Neural cell (in vitro differentiated cells): ENCODE measurements at regions not wholly inside any gene's neighbourhood (a gene's known extent, or its start where the extent isn't known, plus 50 kb on each side); places are given as distances from the start of the nearest gene placed in this dataset.

ENCODE experiments used
- H2AFZ ChIP-seq: fragments of 200-600, 300-800 bp; sonication (generic), shearing (Covaris generic); 2 replicates; pipeline ENCODE4 v1.6.0; 2014; ENCODE audit warnings: low read depth, mild to moderate bottlenecking, antibody characterized with exemption, low read length, moderate library complexity
- H3F3A ChIP-seq: fragments of 200-600 bp; shearing (Covaris generic); 2 replicates; pipeline ENCODE4 v1.6.1; 2016; ENCODE audit warnings: mild to moderate bottlenecking, moderate library complexity, mixed read lengths, antibody characterized with exemption, low read length; ENCODE audit not compliant: insufficient read depth, poor library complexity, severe bottlenecking
- H3K27ac ChIP-seq: fragments of 200-600, 300-800 bp; sonication (generic), shearing (Covaris generic); 2 replicates; pipeline ENCODE4 v1.5.1; 2014; ENCODE audit warnings: mild to moderate bottlenecking, low read length, moderate library complexity
- H3K27me3 ChIP-seq: fragments of 300-800, 200-600 bp; sonication (generic), shearing (Covaris generic); 2 replicates; pipeline ENCODE4 v1.6.0; 2014; ENCODE audit warnings: mild to moderate bottlenecking, low read depth, low read length, moderate library complexity; ENCODE audit not compliant: insufficient read depth
- H3K36me3 ChIP-seq: fragments of 300-800, 200-600 bp; sonication (generic), shearing (Covaris generic); 2 replicates; pipeline ENCODE4 v1.5.1; 2014; ENCODE audit warnings: mild to moderate bottlenecking, antibody characterized with exemption, low read length, moderate library complexity; ENCODE audit not compliant: insufficient read depth
- H3K4me2 ChIP-seq: fragments of 300-800, 200-600 bp; sonication (generic), shearing (Covaris generic); 2 replicates; pipeline ENCODE4 v1.6.0; 2014; ENCODE audit warnings: mild to moderate bottlenecking, low read length
- H3K4me3 ChIP-seq: fragments of 300-800, 200-600 bp; sonication (generic), shearing (Covaris generic); 2 replicates; pipeline ENCODE4 v1.5.1; 2014; ENCODE audit warnings: mild to moderate bottlenecking, low read length, moderate library complexity
- H3K79me2 ChIP-seq: fragments of 200-600 bp; shearing (Covaris generic); replicated peaks from 2 replicates; pipeline ENCODE4 v1.6.0; 2014; ENCODE audit warnings: mild to moderate bottlenecking, low read length, moderate library complexity; ENCODE audit not compliant: insufficient read depth
- H3K9ac ChIP-seq: fragments of 300-800, 200-600 bp; sonication (generic), shearing (Covaris generic); 2 replicates; pipeline ENCODE4 v1.6.1; 2016; ENCODE audit warnings: mild to moderate bottlenecking, low read length, mixed read lengths
- H3K9me2 ChIP-seq: fragments of 200-600 bp; shearing (Covaris generic); 2 replicates; pipeline ENCODE4 v1.6.1; 2016; ENCODE audit warnings: mild to moderate bottlenecking, low read length, mixed read lengths; ENCODE audit not compliant: insufficient read depth
- H3K9me3 ChIP-seq: fragments of 200-600, 300-800 bp; sonication (generic), shearing (Covaris generic); 2 replicates; pipeline ENCODE4 v1.6.1; 2016; ENCODE audit warnings: mild to moderate bottlenecking, mixed run types, low read length, moderate library complexity, mixed read lengths
- H4K20me1 ChIP-seq: fragments of 200-600 bp; shearing (Covaris generic); 2 replicates; pipeline ENCODE4 v1.6.1; 2016; ENCODE audit warnings: mild to moderate bottlenecking, mixed run types; ENCODE audit not compliant: insufficient read depth
- CTCF ChIP-seq: fragments of 450-650 bp; IDR thresholded peaks from 2 replicates; pipeline ENCODE4 v1.5.1; 2014; ENCODE audit warnings: antibody characterized with exemption, mild to moderate bottlenecking, moderate library complexity; ENCODE audit not compliant: poor library complexity, severe bottlenecking
- EP300 ChIP-seq: fragments of 450-650 bp; conservative IDR thresholded peaks from 2 replicates; pipeline ENCODE4 v1.6.1; 2014; ENCODE audit warnings: antibody characterized with exemption, mild to moderate bottlenecking, moderate library complexity; ENCODE audit not compliant: poor library complexity, severe bottlenecking
- EZH2 ChIP-seq: fragments of 200-600, 300-800 bp; shearing (Covaris generic), sonication (generic); IDR thresholded peaks from 2 replicates; pipeline ENCODE4 v1.6.1; 2014; ENCODE audit warnings: antibody characterized with exemption, low read length, borderline replicate concordance, mild to moderate bottlenecking; ENCODE audit not compliant: insufficient read depth, poor library complexity, severe bottlenecking
- MXI1 ChIP-seq: fragments of 450-650 bp; conservative IDR thresholded peaks from 2 replicates; pipeline ENCODE4 v1.6.1; 2014; ENCODE audit warnings: antibody characterized with exemption, mild to moderate bottlenecking; ENCODE audit not compliant: poor library complexity, severe bottlenecking
- POLR2AphosphoS5 ChIP-seq: IDR thresholded peaks from 2 replicates; pipeline ENCODE4 v1.6.1; 2012
- RAD21 ChIP-seq: fragments of 450-650 bp; conservative IDR thresholded peaks from 2 replicates; pipeline ENCODE4 v1.6.1; 2014; ENCODE audit warnings: antibody characterized with exemption, mild to moderate bottlenecking, moderate library complexity
- REST ChIP-seq: IDR thresholded peaks from 2 replicates; pipeline ENCODE4 v1.6.1; 2012; ENCODE audit warnings: borderline replicate concordance
- SMC3 ChIP-seq: fragments of 450-650 bp; conservative IDR thresholded peaks from 2 replicates; pipeline ENCODE4 v1.6.1; 2014; ENCODE audit warnings: antibody characterized with exemption, mild to moderate bottlenecking, moderate library complexity; ENCODE audit not compliant: poor library complexity
- TAF1 ChIP-seq: IDR thresholded peaks from 2 replicates; pipeline ENCODE4 v1.6.1; 2012; ENCODE audit warnings: low read depth

- Histone ChIP-seq H2AFZ (no peak overlapping the region), H3K4me2 (no peak overlapping the region), H3K79me2 (no peaks in the 10 kb centered on the region), H3F3A (no peaks in the 10 kb centered on the region), H3K36me3 (no peaks in the 10 kb centered on the region), H3K9me3 (no peaks in the 10 kb centered on the region), H3K9ac (no peak overlapping the region), H3K27me3 (no peaks in the 10 kb centered on the region), H3K9me2 (no peaks in the 10 kb centered on the region), H3K27ac (no peak overlapping the region), H4K20me1 (no peaks in the 10 kb centered on the region), H3K4me3 (no peak overlapping the region)
- TF ChIP-seq MXI1: no peak
- no peak for TF ChIP-seq EP300
- TF ChIP-seq TAF1: no peak
- TF ChIP-seq EZH2: no peak
- TF ChIP-seq CTCF: no peak
Measured at GRCh38 chr18:56522816-56523215, 115.6 kb downstream of the TXNL1 start.

- no peaks in the 10 kb centered on the region for H3K9me3 ChIP-seq
- H3K27ac ChIP-seq: no peak overlapping the region
- H3F3A ChIP-seq: no peaks in the 10 kb centered on the region
- no peaks in the 10 kb centered on the region for H3K9me2 ChIP-seq
- H3K27me3 ChIP-seq: no peaks in the 10 kb centered on the region
- no peaks in the 10 kb centered on the region for H3K79me2 ChIP-seq
- no peaks in the 10 kb centered on the region for H4K20me1 ChIP-seq
- H3K36me3 ChIP-seq: no peaks in the 10 kb centered on the region
- no peak for TF ChIP-seq POLR2AphosphoS5
- TF ChIP-seq MXI1: no peak
- TF ChIP-seq SMC3: no peak
- TF ChIP-seq REST: no peak
- TF ChIP-seq CTCF: no peak
- TF ChIP-seq EZH2: no peak
- no peak for TF ChIP-seq EP300
- TF ChIP-seq TAF1: no peak
- no peak for TF ChIP-seq RAD21
- no peak overlapping the region for H3K4me2 ChIP-seq
- no peak overlapping the region for H3K4me3 ChIP-seq
- no peak overlapping the region for H2AFZ ChIP-seq
- H3K9ac ChIP-seq: no peak overlapping the region
Measured at GRCh38 chr18:56521263-56521662, 117.1 kb downstream of the TXNL1 start.
